K562 (cell line): ENCODE measurements at regions not wholly inside any gene's neighbourhood (a gene's known extent, or its start where the extent isn't known, plus 50 kb on each side); places are given as distances from the start of the nearest gene placed in this dataset.

Experiments
- BCOR ChIP-seq: fragments of 450-650 bp; IDR thresholded peaks from 2 replicates; pipeline ENCODE4 v1.6.1; 2016
- CBFB ChIP-seq: sonication (generic); formaldehyde crosslinking; IDR thresholded peaks from 2 replicates; pipeline ENCODE4 v1.4.0; 2020; ENCODE audit warnings: mild to moderate bottlenecking, missing genetic modification reagents
- CBX1 ChIP-seq: sonication (generic); IDR thresholded peaks from 2 replicates; pipeline ENCODE4 v1.6.1; 2016; ENCODE audit warnings: antibody characterized with exemption, low read depth, mild to moderate bottlenecking
- ETV6 ChIP-seq, 3 experiments: fragments of 150-350 bp in 1 of 3; sonication (generic) in 1 of 3; formaldehyde crosslinking in 1 of 3; IDR thresholded peaks; 2 replicates each; pipeline versions ENCODE4 v1.6.1 to v1.8.0; 2014 to 2022; ENCODE audit warnings: borderline replicate concordance in 2 of 3, low read depth in 2 of 3, antibody characterized with exemption in 1 of 3, low read length in 1 of 3, mild to moderate bottlenecking in 1 of 3, missing genetic modification reagents in 1 of 3
- GABPB1 ChIP-seq: sonication (generic); formaldehyde crosslinking; IDR thresholded peaks from 2 replicates; pipeline ENCODE4 v1.8.0; 2022; ENCODE audit warnings: mild to moderate bottlenecking, missing genetic modification reagents
- HDGF ChIP-seq: fragments of 450-650 bp; IDR thresholded peaks from 2 replicates; pipeline ENCODE4 v1.6.1; 2016
- KHSRP ChIP-seq: fragments of 450-650 bp; IDR thresholded peaks from 2 replicates; pipeline ENCODE4 v1.6.1; 2017
- MBD1 ChIP-seq: fragments of 250-450 bp; sonication (Bioruptor Pico); IDR thresholded peaks from 2 replicates; pipeline ENCODE4 v1.8.0; 2022; ENCODE audit warnings: inconsistent platforms
- MEF2A ChIP-seq: IDR thresholded peaks from 2 replicates; pipeline ENCODE4 v1.6.1; 2011; ENCODE audit warnings: low read depth, mild to moderate bottlenecking, low read length, moderate library complexity; ENCODE audit not compliant: control insufficient read depth
- PURB ChIP-seq: sonication (generic); formaldehyde crosslinking; IDR thresholded peaks from 2 replicates; pipeline ENCODE4 v1.9.0; 2021; ENCODE audit warnings: low read depth, mild to moderate bottlenecking, missing genetic modification reagents
- RFX5 ChIP-seq: IDR thresholded peaks from 2 replicates; pipeline ENCODE4 v1.6.1; 2011; ENCODE audit warnings: low read depth, mild to moderate bottlenecking, improper control_type of control experiment, low read length
- RNF219 ChIP-seq: fragments of 250-450 bp; sonication (Bioruptor Pico); IDR thresholded peaks from 2 replicates; pipeline ENCODE4 v1.5.0; 2022; ENCODE audit warnings: mild to moderate bottlenecking
- SAP30 ChIP-seq: fragments of 200-600 bp; sonication (generic); IDR thresholded peaks from 2 replicates; pipeline ENCODE4 v1.6.1; 2012; ENCODE audit warnings: borderline replicate concordance, low read depth, mild to moderate bottlenecking, moderate library complexity, low read length, control low read depth, inconsistent platforms; ENCODE audit not compliant: insufficient read depth, poor library complexity, severe bottlenecking
- SP2 ChIP-seq: IDR thresholded peaks from 2 replicates; pipeline ENCODE4 v1.6.1; 2011; ENCODE audit warnings: mild to moderate bottlenecking, low read depth, low read length, moderate library complexity; ENCODE audit not compliant: poor library complexity, severe bottlenecking; ENCODE audit errors: extremely low read depth
- THRAP3 ChIP-seq: fragments of 450-650 bp; IDR thresholded peaks from 2 replicates; pipeline ENCODE4 v1.6.1; 2016; ENCODE audit warnings: mild to moderate bottlenecking, inconsistent platforms, borderline replicate concordance
- ZC3H11A ChIP-seq: IDR thresholded peaks from 2 replicates; pipeline ENCODE4 v1.6.1; 2012; ENCODE audit warnings: low read depth, low read length, improper control_type of control experiment
- ZNF431 ChIP-seq: sonication (generic); formaldehyde crosslinking; IDR thresholded peaks from 2 replicates; pipeline ENCODE4 v1.8.0; 2022; ENCODE audit warnings: mild to moderate bottlenecking, missing genetic modification reagents
- ZNF57 ChIP-seq: fragments of 450-650 bp; formaldehyde crosslinking; IDR thresholded peaks from 2 replicates; pipeline ENCODE4 v1.4.0; 2020; ENCODE audit warnings: mild to moderate bottlenecking, moderate library complexity
- TF ChIP-seq, protein P1 (sequence below): fragments of 450-650 bp; conservative IDR thresholded peaks from 2 replicates; pipeline ENCODE4 v1.6.1; 2016; ENCODE audit warnings: missing genetic modification characterization, low read depth, mild to moderate bottlenecking, control low read depth, missing compliant biosample characterization
- TF ChIP-seq, protein P2 (sequence below): sonication (generic); formaldehyde crosslinking; IDR thresholded peaks from 2 replicates; pipeline ENCODE4 v1.9.0; 2022; ENCODE audit warnings: mild to moderate bottlenecking, missing genetic modification reagents
- TF ChIP-seq, protein P3 (sequence below): sonication (generic); formaldehyde crosslinking; IDR thresholded peaks from 2 replicates; pipeline ENCODE4 v1.5.0; 2020; ENCODE audit warnings: missing genetic modification reagents

DNA sequence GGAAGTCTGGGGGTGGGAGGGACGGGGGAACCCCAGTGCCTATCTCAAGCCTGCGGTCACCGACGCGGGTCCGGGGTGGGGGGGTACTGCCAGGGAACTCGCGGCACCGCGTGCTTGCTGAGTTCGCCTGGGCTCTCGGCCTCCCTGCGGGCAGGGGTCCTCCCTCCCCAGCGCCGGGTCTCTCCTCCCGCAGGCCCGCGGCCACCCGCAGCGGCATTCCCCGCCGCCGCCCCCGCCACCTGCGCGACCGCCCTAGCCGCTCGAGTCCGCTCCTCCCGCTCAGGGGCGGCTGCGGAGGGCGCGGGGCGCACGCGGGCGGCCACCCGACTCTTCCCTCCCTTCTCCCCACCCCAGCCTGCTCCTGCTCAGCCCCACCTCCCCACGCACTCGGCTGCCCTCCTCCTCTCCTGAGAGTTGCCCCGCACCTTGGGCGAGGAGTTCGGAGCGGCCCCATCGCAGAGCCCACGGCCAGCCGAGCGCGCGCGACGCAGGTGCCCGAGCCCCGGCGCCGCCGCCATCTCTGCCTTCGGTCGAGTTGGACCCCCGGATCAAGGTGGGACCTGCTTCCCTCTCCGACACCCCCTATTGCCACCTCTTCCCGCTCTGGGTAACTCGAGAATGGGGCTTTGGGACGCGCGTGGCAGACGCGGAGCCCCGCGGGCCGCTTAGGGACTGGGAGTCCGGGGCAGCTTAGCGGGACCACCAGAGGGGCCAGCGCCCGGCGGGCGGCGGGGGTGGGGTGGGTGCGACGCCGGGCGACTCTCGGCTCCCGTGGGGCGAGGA is 105.0 kb downstream of the LEPR start (continued):
- TF ChIP-seq RNF219 (CRISPR knock-in tag) (no peak), CBX1 (no peak), THRAP3 (no peak), HDGF (no peak), ZC3H11A (no peak), PURB (CRISPR knock-in tag) (no peak), ETV6 (IDR thresholded peaks at IDR 0.05; ENCODE audit: borderline replicate concordance in 1 of 2, low read depth in 2 of 2, low read length in 1 of 2) (no peak), ETV6 (CRISPR knock-in tag; IDR thresholded peaks at IDR 0.05; ENCODE audit: borderline replicate concordance) (no peak), KHSRP (no peak), ZNF431 (CRISPR knock-in tag) (0 out of 2 replicates have a peak, but pooled peaks have one; percentile 32), RFX5 (no peak), MBD1 (CRISPR knock-in tag) (no peak), BCOR (no peak), SAP30 (peak; percentile 58), GABPB1 (CRISPR knock-in tag) (0 out of 2 replicates have a peak, but pooled peaks have one; percentile 52), MEF2A (no peak), CBFB (no peak), SP2 (no peak), ZNF57 (CRISPR knock-in tag) (no peak)
- TF ChIP-seq, protein P1, sequence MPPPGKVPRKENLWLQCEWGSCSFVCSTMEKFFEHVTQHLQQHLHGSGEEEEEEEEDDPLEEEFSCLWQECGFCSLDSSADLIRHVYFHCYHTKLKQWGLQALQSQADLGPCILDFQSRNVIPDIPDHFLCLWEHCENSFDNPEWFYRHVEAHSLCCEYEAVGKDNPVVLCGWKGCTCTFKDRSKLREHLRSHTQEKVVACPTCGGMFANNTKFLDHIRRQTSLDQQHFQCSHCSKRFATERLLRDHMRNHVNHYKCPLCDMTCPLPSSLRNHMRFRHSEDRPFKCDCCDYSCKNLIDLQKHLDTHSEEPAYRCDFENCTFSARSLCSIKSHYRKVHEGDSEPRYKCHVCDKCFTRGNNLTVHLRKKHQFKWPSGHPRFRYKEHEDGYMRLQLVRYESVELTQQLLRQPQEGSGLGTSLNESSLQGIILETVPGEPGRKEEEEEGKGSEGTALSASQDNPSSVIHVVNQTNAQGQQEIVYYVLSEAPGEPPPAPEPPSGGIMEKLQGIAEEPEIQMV (tag) = no peak
- TF ChIP-seq, protein P2, sequence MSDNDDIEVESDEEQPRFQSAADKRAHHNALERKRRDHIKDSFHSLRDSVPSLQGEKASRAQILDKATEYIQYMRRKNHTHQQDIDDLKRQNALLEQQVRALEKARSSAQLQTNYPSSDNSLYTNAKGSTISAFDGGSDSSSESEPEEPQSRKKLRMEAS (CRISPR knock-in tag) = peak; percentile 82
- TF ChIP-seq, protein P3, sequence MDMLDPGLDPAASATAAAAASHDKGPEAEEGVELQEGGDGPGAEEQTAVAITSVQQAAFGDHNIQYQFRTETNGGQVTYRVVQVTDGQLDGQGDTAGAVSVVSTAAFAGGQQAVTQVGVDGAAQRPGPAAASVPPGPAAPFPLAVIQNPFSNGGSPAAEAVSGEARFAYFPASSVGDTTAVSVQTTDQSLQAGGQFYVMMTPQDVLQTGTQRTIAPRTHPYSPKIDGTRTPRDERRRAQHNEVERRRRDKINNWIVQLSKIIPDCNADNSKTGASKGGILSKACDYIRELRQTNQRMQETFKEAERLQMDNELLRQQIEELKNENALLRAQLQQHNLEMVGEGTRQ (CRISPR knock-in tag) = no peak
